GM08714 (cell line): ENCODE measurements at regions not wholly inside any gene's neighbourhood (a gene's known extent, or its start where the extent isn't known, plus 50 kb on each side); places are given as distances from the start of the nearest gene placed in this dataset.
A peak's percentile ranks its signal among the peaks of the same experiment; 100 is the strongest.

Source experiments
- H3K4me3 ChIP-seq: fragments of 200-500 bp; sonication (Bioruptor generic); 2 replicates; pipeline ENCODE4 v1.5.1; 2014; ENCODE audit warnings: mild to moderate bottlenecking, low read length, inconsistent platforms
- ZNF274 ChIP-seq: IDR thresholded peaks from 2 replicates; pipeline ENCODE4 v1.6.1; 2012; ENCODE audit warnings: mild to moderate bottlenecking, low read depth, low read length

DNA sequence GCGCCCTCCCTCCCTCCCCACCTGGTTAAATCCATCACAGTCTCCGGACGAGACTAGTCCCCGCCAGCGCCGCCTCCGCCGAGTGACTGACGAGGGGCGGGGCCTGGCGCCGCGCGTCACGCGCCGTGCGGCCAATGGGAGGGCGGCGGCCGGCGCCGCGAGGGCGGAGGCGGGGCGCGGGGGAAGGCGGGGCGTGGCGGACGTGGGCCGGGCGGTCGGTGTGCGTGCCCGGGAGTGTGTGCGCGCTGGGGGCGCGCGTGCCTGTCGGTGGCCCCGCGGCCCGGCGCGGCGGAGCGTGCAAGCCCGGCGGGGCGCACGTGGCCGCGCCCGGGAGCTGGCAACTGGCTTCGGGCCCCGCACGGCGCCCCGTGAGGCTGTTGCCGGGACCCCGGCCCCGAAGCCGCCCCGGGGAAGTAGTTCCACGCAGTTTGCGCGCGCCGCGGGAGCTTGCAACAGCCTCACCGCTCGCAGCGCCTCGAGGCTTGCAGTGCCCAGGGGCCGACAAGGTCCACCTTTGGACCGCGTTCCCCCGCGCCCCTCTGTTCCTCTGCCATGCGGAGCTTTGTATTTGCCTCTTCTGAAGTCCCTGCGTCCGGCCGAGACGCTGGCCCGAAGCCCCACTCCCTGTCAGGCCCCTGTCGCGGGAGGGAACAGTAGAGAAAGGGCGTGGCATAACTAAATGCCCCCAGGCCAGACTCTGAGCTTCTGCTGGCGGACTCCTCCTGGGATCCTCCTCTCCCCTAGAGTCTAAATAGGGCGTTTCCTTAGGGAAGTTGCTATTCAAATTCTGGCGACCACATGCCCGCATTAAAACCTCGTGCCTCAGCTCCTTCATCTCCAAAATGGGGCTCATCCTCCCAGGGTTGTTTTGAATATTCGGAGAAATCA lies 400.9 kb downstream of the SHQ1 start:
- H3K4me3 ChIP-seq = peak overlapping the region; percentile 59; the same call in 1 of the 2 replicates
- no peak for TF ChIP-seq ZNF274

GRCh38 chr3:72446218-72447058 lies 401.8 kb downstream of the SHQ1 start, which contains the start of gene RYBP:
Gene RYBP, minus strand, starts transcription at chr3:72446621.
- H3K4me3 ChIP-seq = peak within 1 kb of the TSS; percentile 98
- TF ChIP-seq ZNF274 = no peak

DNA sequence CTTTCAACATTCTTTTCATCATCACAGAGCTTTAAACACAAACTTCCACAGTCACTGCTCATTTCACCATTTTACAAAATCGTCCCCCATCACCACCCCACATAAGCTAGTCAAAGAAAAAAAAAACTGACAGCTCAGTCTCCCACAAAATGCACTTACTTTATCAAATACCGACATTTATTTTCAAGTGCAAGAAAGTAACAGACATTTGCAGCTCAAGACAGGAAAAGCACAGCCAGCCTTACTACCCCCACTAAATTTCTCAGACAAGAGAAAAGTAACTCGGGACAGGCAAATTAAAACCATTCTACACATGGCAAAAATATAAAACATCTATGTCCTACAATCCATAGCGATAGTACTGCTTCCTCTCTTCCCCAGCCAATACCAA lies 402.4 kb downstream of the SHQ1 start:
- H3K4me3 ChIP-seq = peak overlapping the region; percentile 98; the same call in 1 of the 2 replicates
- no peak for TF ChIP-seq ZNF274

DNA sequence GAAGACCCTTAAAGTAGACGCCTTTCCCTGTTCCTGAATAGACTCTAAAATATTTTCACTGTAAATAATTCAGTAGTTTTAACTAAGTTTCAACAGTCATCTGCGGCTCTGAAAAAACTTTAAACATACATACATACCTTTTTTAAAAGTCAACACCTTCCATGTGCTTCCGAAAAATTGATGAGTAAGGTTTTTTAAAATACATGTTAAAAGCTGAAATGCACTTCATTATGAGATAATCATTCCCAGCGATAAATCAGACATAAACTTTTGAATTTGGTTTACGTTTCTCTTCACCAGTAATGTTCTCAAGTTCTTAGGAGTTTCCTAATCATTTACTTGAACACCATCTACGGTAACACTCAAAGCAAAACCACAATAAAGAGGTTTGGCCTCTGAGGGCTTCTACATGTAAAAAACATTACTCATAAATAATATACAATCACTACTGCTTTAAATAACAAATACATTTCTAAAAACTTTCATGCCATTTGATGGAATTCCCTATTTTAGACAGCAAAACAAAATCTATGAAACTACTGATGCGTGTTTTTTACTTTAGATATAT lies 403.5 kb downstream of the SHQ1 start:
- peak overlapping the region; percentile 98; the same call in 1 of the 2 replicates for H3K4me3 ChIP-seq
- TF ChIP-seq ZNF274 = no peak

GRCh38 chr3:72442759-72443158 lies 405.5 kb downstream of the SHQ1 start:
- no peak for TF ChIP-seq ZNF274
- no peak overlapping the region for H3K4me3 ChIP-seq

DNA sequence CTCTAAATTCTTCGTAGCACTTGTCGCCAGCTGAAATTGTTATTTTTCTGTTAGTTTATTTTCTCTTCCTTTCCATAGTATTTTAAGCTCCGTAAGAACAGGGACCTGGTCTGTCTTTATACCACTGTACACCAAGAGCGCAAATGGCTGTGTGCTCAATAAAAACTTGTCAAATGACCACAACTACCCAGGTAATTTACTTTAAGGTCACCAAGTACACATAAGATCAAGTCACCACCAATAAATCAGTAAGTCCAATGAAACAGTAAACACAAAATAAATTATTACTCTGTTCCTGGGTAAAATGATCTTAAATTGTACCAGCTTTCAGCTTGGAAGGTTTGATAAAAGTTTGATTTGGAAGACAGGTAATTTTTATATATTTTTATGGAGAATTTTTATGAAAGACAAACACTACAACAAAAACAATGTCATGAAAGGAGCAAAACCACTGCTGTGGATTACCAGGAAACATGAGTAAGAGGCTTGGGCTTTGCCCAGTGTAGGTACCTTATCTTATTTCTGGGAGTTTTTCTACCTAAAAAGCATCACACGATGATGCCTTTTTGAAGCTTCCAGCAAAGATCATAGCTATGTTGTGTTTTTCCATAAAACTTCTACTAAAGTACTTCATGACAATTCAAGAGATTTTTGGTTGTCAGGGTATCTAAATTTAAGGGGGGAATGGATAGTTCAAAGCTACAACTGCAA lies 406.8 kb downstream of the SHQ1 start:
- no peak for TF ChIP-seq ZNF274
- no peak overlapping the region for H3K4me3 ChIP-seq

DNA sequence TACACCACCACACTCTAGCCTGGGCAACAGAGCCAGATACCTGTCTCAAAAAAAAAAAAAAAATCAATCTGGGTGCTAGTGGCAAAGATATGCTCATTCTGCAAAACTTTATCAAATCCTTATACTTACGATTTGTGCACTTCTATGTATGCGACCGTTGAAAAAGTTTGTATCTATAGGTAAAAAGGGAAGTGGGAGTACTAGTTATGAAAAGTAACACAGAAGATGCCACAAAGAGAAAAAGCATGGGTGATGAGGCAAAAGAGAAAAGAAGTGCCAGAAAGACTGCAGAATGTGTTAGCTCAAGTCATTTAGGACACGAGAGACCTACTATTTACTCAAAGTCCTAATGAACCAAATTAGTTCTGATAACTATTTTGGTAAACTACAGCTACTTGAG lies 407.8 kb downstream of the SHQ1 start:
- H3K4me3 ChIP-seq = peak overlapping the region; percentile 9; the same call in 1 of the 2 replicates

GRCh38 chr3:72439321-72440183 lies 408.7 kb downstream of the SHQ1 start:
- H3K4me3 ChIP-seq = no peak overlapping the region; the same call in 1 of the 2 replicates
- no peak for TF ChIP-seq ZNF274

More for the DNA sequence above, 407.8 kb downstream of the SHQ1 start:
- TF ChIP-seq ZNF274 = no peak

DNA sequence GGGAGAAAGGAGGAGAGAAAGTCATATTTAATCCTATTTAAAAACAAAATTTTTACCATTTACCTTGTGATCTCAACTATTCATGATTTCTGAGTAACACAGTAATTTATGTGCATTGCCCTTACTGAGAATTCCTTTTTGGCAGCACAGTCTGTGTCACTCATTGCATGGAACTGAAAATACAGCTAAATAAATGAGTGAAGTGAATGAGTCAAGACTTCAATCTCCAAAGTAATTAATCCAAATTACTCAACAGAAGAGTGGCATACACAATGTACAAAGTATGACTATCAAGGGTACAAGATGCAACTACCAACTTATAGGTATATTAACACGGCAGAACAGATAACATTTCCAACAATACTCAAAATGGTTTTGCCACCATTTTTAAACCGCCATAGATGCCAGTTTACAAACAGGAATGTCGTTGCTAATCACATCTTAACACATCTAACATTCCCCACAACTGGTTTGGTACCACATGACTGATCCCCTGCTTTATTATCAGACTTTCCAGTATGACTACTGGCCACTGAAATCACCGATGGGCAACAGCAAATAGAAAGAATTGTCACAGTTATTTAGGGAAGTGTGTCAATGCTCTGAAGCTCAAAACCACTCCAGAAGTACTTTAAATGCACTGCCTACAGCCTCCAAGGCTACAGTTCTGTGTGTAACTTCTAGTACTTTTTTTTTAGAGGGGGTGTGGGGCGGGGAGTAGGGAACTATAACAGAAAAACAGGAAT lies 410.4 kb downstream of the SHQ1 start:
- TF ChIP-seq ZNF274 = no peak
- H3K4me3 ChIP-seq = no peak overlapping the region

DNA sequence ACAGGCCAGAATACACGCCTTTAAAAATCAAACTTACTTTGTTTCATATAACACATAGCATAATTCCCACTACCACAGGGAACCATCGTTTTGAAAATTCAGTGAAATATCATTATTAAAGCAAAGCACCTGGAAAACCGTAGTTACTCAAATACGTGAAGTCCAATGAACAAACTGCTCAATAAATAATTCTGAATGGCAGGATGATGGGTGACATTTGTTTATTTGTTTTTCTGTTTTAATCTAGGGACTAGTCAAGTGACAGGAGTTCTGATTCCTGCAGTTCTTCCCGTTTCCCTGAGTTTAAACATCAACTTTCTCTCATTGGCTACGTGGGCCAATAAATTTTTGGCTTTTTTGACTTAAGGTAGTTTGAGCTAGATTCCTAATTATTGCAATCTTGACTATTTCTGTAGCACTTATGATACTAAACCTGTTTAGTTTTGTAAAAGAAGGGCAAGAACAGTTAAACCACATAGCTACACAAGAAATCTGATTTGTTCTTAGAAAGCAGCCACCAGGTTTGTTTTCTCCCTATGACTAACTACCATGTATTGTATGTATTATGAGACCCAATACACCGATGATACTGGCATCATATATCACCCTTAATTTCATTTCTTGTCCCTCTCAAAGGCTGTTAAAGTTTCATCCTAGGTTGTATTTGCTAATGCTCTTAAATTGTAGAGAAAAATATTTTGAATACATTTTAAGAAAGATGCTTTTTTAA lies 411.2 kb downstream of the SHQ1 start:
- no peak for TF ChIP-seq ZNF274
- H3K4me3 ChIP-seq = no peak overlapping the region

GRCh38 chr3:72434296-72434695 lies 413.9 kb downstream of the SHQ1 start:
- TF ChIP-seq ZNF274 = no peak
- H3K4me3 ChIP-seq = no peak overlapping the region

- no peak for TF ChIP-seq ZNF274
- H3K4me3 ChIP-seq = no peak overlapping the region
Measured at GRCh38 chr3:72432246-72432645, 416.0 kb downstream of the SHQ1 start.
